NT2/D1 (cell line): ENCODE measurements at regions not wholly inside any gene's neighbourhood (a gene's known extent, or its start where the extent isn't known, plus 50 kb on each side); places are given as distances from the start of the nearest gene placed in this dataset.
"Not testable (repeated sequence)": the region's sequence is repeated elsewhere in the genome, so short reads cannot be mapped to it uniquely, and the experiment has no call there.

Experiments
- SUZ12 ChIP-seq: IDR thresholded peaks from 2 replicates; pipeline ENCODE4 v1.6.1; 2011; ENCODE audit not compliant: insufficient read length, insufficient read depth; ENCODE audit errors: extremely low read depth
- YY1 ChIP-seq: IDR thresholded peaks from 2 replicates; pipeline ENCODE4 v1.6.1; 2011; ENCODE audit not compliant: insufficient read length, insufficient read depth
- ZNF274 ChIP-seq: IDR thresholded peaks from 2 replicates; pipeline ENCODE4 v1.6.1; 2011; ENCODE audit warnings: mild to moderate bottlenecking, low read depth, low read length

GRCh38 chr1:145538118-145538882 lies 69.5 kb upstream of the GPR89A start:
- not testable (repeated sequence) for TF ChIP-seq YY1, SUZ12, ZNF274
